Stimulated activated CD4-positive, alpha-beta T cell treated with anti-CD3 and anti-CD28 coated beads, Interleukin-2, amount 100 ng/mL, for 48 hours (primary cell): ENCODE measurements at regions not wholly inside any gene's neighbourhood (a gene's known extent, or its start where the extent isn't known, plus 50 kb on each side); places are given as distances from the start of the nearest gene placed in this dataset.

Source experiments
- DNase-seq, 2 donors: peaks; one replicate each; pipeline ENCODE4 v3.0.0-alpha.2; 2020

DNA sequence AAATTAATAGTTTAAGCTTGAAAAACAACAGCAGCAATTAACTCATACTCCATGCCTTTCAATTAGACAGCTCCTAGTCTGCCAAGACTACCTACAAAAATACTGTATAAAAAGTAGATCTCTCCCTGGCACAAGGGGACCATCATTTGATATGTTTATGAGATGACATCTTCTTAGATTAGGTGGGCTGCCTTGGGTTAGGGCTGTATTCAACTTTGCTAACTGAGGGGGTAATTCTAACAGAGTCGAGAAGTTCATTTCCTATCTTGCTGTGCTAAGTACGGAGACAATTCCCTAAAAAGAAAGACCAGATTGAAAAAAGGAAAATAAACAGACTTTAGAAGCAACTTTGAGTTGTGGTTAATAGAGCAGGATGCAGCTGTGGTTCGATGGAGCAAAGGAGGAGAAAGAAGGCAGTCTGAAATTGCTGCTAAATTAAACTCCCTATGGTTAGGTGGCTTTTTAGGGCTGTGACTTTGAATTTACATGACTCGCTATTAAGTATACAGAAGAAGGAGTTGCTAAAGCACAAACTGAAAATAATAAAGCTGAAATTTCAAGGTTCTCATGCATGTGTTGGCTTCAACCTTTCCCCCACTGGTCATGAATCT is 75.4 kb downstream of the CDC7 start:
- no peak for DNase-seq

DNA sequence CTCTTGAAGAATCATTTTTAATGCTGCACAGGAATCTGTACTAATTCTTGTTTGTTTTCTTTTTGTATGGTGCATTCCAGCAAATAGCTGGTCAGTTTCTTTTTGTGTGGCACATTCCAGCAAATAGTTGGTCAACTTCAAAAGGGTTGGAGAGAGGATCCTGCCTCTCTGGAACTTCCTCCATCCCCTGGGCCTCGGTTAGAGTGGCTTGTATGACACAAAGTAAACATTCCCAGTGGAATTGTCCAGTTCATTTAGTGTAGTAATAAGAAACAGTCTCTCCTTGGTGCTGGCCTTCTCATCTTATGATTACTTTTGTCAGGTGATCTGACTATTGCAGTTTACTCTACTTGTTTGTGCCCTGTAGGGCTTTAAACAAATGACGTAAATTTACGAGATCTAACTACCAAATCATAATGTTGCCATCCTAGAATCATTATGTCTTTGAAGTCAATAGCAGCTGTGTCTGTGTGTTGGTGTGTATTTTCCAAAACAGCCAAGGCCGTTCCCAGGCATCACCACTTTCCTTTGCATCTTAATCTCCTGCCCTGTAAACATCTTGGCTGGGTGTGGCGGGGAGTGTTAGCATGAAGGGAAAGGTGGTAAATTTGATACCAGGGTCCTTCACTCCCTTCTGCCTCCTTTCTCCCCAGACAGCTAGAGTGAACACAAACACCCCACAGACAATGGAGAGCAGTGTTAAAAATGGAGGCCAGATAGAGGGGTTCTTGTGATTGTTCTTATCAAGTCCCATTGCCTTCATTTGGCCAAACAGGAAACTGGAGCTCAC is 77.9 kb downstream of the CDC7 start:
- DNase-seq = no peak

DNA sequence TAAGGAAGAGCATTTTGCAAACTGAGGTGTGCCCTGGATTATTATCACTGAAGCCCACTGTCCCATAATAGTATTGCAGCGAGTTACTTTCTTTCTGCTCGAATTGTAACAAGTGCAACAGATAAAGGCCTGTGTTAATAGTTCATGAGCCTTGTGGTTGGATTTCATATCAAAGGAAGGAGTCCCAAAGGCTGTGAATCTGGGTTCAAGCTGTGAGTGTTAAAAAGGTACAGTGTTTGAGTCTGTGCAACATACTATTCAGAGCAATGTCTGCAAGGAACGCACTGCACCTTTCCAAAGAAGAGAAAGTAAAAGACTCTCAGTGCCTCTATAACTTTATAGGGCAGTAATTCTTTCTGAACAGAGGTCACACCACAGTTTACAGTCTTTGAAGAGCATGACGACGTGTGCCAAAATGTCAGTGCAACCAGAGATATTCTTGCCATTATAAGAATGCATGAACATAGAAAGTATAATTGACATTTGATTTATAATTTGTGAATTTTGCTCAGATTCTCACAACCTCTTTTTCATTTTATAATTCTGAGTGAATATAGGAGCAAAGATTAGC is 79.1 kb downstream of the CDC7 start:
- DNase-seq = no peak

DNA sequence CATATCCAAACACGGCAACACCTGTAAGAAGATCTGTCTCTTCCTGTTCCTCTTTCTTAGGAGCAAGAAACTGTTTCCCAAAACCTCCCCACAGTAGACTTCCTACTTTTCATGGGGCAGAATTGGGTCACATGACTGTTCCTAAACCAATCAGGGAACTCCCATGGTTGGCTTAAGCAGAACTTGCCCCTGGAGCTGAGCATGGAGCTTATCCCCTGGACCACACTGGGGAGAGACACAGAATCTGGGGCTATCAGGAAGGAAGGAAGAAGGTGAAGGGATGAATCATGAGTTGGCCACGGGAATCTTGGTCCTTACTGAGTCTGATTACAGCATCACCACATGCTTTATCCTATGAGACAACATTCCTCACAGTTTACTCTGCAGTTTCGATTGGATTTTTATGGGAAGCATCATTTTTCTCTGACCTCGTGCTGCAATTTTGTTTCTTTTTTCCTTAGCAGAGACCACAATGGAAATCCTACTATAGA is 81.8 kb downstream of the CDC7 start:
- no peak for DNase-seq

DNA sequence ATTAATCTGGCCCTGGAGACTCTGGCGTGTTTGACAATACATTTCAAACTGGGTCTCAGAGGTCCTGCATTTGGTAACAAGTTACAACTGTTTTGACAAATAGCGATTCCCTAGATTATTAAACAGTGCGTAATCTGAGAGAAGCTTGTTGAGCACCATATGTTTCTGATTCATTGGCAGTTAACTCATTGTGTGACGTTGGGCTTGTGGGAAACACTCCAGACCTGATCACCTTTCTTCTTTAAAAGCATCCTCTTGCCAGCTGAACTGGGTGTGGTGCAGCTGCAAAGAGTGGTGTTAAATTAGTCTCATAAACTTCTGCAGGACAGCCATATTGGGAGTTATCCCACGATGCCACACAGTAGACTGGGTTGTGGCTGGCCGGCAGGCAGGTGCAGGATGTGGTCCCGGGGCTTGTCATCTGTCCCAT is 82.7 kb downstream of the CDC7 start:
- DNase-seq = no peak

DNA sequence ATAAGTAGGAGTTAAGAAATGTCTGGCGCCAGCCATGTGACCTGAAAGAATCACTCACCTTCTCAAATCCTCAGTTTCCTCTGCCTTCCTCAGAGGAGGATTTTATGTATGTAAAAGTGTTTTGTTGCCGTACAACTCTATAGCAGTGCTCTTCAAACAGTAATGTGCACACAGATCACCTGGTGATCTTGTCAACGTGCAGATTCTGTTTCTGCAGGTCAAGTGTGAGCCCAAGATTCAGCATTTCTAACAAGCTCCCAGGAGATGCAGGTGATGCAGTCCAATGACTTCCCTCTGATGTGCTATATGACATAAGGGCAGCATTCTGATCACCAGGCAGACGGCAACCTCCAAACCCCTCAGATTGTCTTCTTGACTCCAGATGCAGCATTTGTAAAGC is 83.7 kb downstream of the CDC7 start:
- DNase-seq = no peak

DNA sequence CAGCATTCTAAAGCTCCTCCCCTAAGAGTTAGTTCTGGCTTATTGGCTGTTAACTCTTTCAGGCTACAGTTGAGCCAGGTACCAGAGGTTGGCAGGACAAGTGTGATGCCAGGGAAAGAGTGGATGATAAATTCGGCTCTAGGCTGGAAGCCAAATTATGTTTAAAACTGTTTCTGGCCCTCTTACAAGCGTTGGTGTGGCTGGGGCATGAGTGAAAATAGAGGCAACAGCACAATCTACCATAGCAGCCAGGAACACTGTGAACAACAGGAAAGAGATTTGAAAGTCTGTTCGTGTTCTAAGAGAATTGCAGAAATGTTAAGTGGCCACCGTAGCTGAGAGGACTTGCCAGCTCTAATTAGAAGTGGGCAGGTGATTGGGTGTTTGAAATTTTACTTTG is 84.2 kb downstream of the CDC7 start:
- DNase-seq = no peak

DNA sequence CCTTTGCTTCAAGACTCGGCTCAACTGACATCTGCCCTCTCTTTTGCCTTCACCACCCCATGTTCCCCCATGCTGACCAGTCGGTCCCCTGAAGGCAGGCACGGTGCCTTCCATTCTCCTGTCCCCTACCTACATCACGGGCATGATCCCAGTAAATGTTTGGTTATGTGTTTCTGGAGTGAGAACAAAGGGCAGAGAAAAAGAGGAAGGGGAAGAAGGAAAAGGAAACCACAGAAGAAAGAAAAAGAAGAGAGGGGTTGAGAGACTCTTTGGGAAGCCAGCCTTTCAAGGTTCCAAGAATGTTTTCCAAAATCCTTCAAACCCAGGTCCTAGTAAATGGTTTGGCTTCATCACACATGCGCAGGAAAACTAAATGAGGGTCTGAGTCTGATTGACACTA is 84.9 kb downstream of the CDC7 start:
- no peak for DNase-seq

DNA sequence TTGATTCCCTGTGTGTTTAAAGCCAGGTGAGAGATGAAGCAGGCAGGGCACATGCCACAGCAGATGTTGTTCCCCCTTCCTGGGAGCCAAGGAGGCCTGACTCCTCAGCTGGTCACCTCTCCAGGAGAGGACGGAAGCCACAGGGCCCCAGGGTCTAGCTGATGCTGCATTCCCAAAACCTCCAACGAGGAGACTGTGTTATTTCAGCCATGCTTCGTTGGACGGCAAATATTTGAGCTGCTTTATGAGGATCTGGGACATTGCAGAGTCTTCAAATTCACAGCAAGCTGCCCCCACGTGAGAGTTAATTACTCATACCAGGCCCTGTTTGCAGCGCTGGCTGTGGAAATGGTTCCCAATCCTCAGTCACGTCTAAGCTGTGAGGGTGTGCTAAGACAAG is 85.3 kb downstream of the CDC7 start:
- no peak for DNase-seq

DNA sequence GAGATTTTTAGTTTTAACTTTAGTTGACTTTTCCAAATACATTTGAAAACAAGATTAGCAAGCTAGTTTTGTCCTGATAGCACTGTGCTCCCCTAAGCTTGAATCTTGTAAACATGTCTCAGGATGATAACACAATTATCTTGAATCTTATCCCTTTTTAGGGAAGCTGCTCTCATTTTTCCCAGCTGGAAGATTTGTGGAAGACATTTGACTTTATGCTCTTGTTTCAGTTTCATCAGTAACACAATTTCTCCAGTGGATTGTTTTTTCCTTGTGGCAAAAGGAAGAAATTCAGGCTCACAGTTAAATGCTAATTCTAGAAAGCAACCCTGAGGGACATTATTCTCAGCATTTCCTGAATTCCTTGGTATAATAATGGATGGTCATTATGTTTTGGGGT is 88.8 kb downstream of the CDC7 start:
- no peak for DNase-seq

DNA sequence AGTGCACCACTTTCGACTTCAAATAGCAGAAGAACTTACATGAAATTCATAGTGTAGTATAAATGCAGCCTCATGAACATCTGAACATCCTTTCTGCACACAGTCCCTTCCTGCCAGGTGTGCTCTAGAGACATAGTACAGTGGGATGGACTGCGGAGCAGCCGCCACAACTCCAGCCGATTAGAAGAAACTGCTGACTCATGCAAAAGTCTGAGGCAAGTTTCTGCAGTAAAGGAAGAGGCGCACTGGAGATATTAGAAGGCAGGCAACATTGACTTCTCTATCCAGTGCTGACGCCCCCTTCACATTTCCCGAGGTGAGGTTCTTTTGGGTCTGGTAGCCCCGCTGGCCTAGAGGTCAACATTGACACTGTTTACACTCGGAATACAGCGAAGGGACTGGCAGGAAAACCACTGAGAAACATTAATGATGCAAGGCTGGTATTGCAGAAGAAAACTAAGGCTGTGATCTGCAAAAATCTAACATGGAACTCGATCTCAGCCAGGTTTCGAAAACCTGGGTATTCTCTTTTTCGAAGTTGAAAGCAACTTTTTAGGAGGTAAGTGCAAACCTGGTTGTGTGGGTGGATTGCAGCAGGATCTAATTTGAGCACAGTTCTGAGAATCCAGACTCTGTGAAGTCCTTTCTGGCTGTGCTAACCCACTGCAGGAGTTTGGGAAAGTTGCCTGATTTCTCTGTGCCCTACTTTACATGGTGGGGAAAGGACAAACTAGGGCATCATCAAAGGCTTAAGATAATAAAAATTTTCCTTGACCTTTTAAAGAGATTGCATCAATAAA is 90.7 kb downstream of the CDC7 start:
- DNase-seq = no peak

DNA sequence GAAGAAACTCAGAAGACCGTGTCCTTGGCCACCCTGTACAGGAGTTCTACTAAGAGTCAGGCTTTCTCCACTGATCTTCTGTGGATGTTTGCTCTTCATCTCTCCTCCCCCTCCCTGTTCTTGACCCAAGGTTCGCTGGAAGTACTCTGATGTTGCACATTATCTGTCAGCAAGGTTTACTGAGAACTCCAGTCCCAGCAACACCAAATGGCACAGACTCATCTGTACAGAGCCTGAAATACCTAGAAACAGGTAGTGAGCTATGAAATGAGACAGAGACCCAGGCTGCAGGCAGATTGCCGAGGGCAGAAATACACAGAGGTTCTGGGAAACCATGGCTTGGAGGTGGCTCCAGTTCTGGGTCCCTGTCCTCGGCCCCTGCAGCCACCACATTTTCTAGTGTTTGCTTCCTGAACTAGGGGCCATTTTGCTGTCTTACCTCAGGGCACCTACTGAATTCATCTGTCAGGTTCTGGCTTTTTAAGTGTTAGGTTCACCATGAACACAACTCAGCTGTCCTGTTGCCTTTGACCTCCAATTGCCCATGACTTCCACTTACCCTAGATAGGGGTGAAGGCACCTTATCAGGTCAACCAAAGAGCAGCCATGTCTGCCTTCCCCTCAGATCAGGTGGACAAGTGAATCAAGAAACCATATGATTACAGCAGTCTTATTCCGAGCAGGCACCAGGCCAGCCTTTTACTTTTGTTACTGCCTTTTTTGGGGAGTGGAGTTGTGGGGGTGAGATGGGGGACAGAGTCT is 92.2 kb downstream of the CDC7 start:
- no peak for DNase-seq

DNA sequence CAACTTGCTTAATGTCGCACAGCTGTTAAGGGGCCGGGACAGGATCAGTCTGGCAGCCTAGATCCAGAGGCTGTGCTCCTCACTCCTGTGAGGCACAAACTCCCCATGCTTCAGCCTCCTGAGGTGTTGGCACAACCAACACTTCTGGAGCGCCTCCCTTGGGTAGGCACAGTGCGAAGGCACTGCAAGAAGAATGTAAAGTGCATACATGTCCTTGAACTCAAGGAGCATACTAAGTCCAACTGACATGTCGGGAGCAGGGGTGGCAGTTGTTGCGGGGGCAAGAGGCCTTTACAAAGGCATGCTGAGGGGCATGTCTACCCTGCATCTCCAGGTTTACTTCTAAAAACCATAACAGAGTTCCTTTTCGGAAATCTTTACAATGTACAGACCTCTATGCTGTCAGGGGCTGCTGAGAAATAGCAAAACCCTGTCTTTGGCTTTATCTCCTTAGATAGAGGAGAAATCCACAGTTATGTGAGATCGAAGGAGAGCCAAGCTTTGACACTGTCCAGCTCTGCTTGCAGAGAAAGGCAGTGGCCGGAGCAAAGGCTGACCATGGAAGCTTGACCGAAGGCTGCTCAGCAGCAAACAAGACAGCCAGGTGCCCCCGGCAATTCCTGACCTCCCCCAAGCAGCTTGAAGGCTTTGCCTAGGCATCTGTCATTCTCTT is 93.9 kb downstream of the CDC7 start:
- DNase-seq = no peak

DNA sequence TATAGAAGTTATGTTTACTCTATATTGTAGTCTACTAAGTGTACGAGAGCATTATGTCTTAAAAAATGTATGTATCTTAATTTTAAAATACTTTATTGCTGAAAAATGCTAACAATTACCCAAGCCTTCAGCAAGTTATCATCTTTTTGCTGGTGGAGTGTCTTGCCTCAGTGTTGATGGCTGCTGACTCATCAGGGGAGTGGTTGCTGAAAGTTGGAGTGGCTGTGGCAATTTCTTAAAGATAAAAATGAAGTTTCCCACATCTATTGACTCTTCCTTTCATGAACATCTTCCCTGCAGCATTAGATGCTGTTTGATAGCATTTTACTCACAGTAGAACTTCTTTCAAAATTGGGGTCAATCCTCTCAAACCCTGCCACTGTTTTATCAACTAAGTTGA is 95.8 kb downstream of the CDC7 start:
- DNase-seq = no peak

DNA sequence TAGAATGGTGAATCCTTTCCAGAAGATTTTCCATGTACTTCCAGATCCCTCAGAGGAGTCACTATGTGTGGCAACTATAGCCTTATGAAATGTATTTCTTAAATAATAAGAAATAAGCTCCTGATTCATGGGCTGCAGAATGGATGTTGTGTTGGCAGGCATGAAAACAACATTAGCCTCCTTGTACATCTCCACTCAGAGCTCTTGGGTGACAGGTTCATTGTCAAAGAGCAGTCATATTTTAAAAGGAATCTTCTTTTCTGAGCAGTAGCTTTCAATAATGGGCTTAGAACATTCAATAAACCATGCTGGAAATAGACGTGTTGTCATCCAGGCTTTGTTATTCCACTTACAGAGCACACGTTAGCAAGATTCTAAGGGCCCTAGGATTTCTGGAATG is 96.6 kb downstream of the CDC7 start:
- DNase-seq = no peak

DNA sequence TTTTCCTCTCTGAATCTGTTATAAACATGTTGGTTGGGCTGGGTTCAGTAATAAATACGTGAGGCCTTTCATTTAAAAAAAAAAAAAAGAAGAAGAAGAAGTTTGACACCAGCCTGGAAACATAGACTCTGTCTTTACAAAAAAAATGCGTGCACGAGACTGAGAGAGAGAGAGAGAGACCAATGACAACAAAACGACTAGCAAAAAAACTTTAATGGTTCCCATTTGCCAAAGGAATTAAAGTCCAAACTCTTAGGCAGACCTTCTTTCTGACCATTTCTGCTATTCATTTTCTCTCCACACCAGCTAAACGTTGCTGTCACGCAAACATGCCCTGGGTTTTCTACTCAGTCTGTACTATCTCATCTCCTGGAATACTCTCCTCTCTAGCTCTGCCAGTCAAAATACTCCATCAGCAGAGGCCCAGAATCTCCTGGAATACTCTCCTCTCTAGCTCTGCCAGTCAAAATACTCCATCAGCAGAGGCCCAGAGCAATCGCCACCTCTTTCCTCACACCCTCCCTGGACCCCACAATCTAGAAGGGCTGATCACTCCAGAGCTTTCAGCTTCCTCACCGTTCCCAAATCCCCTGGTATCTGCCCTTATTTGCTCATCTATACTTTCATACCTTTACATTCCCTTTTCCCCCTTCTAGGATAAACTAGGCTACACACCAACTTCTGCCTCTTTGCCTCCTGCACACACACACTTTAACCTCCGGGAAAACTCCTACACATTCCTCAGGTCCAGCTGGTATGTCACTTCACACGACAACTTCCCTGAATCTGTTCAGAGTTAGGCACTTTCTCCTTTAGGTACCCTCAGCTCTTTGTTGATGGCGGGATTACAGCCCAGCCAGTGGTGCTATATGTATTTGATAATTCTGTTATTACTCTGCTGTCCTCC is 100.0 kb downstream of the CDC7 start:
- DNase-seq = no peak

DNA sequence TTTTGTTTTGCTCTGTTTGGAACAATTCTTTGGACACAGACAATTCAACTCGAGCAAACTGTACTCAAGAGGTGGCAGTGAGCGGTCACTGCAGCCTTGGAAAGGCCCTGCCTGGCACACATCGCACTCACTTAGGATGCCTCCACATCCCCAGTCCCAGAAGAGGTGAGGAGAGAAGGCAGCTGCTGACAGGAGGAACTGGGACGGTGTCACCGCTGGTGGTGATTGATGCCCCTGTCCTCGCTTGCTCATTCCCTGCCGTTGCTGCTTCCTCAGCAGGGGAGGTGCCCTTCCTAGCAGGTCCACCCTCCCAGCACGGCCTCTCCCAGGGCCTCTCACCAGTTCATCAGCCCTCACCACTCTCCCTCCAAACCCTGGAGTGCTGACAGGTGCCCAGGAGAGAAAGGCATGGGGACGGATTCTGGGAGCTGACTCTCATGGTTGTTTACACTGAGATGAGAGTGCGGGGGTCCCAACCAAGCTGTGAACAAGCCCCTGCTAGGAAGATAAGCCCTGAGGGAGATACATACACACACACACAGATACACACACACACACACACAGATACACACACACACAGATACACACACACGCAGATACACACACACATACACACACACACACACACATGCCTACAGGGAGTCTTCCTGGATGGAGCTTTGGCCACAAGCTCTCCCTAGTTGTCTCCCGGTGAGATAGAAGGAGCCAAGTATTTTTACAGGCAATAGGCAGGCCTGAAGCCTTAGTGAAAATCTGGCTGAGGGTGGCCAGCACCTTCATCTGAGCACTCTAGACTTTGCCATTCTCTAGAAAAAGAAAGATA is 101.1 kb downstream of the CDC7 start:
- no peak for DNase-seq

DNA sequence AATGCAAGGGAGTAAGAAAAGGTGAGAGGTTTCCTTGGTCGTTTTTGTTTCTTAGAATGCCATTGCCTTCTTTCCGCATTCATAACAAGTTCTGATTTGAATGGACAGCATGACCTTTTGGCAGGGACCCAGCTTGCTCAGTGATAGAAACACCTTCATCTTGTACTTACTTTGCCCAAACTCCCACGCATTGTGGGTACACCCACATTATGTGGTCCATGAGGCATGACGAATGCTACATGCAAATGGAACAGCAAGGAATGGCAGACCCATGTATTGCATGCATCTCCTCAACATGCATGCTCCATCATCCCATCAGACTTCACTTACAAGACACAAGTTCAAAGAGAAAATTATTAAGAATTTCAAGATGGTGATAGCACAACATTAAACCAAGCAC is 102.8 kb downstream of the CDC7 start:
- DNase-seq = peak; percentile 25 to 35

DNA sequence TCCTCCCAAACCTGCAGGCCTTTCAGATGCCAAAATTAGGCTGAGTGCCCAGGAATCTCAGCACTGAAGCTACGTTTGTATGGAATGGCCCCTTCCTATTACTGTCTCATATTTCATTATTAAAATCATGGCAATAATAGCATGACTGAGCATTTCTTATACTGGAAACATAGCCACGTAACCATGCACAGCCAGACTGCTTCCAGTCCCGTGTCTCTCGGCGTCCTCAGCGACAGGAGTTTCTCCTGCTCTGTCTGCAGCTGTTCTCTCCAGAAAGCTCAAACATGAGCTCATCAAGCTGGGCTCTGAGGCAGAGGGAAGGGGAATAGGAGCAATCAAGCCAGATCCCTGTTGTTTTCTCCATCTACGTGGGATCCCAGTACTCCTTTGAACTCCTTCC is 104.0 kb downstream of the CDC7 start:
- DNase-seq = no peak

DNA sequence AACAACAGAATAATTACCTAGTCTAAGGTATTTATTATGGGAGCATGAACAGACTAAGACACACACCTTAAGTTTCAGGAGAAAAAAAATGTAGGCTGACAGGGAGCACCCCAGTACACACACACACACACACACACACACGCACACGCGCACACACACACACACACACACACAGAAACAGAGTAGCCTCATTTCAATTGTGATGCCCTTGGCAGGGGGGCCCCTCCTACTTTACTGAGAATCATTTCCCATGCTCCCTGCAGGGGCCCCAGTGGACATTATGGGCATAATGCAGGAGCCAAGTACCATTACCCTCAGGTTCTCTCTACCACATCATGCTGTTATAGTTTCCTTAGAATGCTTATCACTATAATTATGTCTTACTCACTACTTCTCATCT is 104.9 kb downstream of the CDC7 start:
- no peak for DNase-seq
